AML-193 (cell line): ENCODE measurements at regions not wholly inside any gene's neighbourhood (a gene's known extent, or its start where the extent isn't known, plus 50 kb on each side); places are given as distances from the start of the nearest gene placed in this dataset.
"Not testable (repeated sequence)": the region's sequence is repeated elsewhere in the genome, so short reads cannot be mapped to it uniquely, and the experiment has no call there.

Experiments
- DNase-seq, 2 experiments: peaks; one replicate each; lab custom pipeline; 2025; lab: John Stamatoyannopoulos, UW

- DNase-seq: no peak
These were observed 1591.7 kb upstream of the ADGRL3 start for GRCh38 chr4:59608466-59608865.

GRCh38 chr4:59612235-59612634 lies 1587.9 kb upstream of the ADGRL3 start:
- peak in 1 of 2 experiments; percentile 7 for DNase-seq

GRCh38 chr4:59615316-59615715 lies 1584.8 kb upstream of the ADGRL3 start:
- DNase-seq: no peak

DNA sequence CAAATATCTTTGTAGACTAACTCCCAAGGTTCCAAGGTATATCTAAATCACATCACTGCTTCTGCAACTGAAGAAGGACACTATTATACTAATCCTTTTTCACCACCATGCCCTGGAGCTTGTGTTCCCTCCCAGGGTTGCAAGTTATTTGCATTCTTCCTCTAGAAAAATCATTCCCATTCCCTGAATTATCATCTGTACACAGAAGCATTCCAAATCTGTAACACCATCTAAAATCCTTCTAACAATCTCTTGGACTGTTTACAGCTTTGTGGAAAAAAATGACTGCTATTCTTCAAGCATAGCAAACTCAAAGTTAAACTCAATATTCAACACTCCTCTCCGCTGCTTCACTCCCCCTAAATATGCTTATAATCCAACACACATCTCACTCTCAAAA lies 1570.8 kb upstream of the ADGRL3 start:
- DNase-seq: no peak

DNA sequence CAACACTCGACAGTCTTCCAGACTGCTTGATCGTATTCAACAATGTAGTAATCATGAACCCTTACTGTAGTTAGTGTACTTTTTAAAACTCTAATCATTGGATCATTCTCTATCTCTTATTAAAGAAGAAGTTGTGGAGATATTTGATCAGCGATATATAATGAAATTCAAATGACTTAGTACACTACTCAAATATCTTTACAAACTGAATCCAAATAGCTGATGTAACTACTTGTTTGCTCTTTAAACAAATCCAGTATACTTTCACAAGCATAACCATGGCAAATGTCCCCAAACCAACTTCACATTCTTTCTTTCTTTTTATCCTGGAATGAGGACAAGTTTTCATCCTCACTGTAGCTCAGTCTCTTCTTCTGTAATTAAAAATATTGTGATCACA lies 1569.9 kb upstream of the ADGRL3 start:
- no peak for DNase-seq

DNA sequence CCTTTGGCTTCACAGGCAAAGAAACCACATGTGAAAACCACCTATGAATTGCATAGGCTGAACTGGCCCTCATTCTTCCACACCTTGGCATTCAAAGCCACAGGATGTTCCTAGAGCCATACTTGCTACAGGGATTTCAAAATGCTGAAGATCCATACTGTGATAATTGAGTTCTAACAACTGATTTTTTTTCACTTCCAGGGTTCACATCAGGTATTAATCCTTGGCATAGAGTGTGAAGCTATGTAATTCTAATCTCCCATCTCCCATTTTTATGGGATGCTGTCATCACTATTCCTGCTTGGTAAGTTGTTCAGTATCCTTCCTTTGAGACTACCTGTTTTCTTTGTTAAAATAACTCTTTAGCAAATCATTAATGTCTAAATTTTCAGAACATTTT lies 1569.2 kb upstream of the ADGRL3 start:
- no peak for DNase-seq

- no peak for DNase-seq
These were observed 1562.5 kb upstream of the ADGRL3 start for GRCh38 chr4:59637596-59637995.

DNA sequence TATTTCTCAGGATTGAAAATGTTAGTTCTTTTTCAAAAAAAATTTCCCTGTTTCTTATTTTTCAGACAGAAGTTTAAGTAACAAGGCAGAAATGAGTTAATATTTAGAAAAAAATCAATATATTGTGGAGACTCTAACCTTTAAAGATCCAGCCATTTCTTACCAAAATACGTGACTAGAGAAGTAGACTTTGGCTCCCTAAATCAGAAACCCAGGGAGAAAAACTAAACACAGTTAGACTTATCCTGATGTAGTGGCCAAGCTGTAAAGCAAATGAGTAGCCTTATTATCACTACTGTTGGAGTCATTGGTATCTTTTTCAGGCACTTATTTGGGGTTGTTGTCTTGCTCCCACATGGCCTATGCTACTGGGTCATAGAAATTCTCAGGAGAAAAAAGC lies 1556.4 kb upstream of the ADGRL3 start:
- DNase-seq: no peak

- DNase-seq: no peak
These were observed 1555.4 kb upstream of the ADGRL3 start for GRCh38 chr4:59644765-59645164.

GRCh38 chr4:59646082-59646481 lies 1554.0 kb upstream of the ADGRL3 start:
- no peak for DNase-seq

DNA sequence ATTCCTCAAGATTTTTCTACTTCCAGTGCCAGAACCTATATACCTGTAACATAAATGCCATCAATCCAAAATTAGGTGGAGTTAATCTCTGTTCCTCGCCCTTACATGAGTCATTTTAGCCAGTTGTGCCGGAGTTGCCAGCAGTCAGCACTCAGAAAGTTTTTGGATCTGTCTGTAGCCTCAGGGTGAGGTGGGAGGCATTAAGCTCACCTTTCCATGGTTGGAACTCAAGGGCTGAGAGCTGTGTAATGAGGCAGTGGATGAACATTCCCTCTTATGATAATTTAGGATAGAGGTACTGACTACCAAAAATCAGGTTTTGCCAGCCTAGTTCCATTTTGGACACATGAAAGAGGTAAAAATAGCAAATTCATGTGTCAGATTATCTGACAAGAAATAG lies 1553.1 kb upstream of the ADGRL3 start:
- DNase-seq: no peak

DNA sequence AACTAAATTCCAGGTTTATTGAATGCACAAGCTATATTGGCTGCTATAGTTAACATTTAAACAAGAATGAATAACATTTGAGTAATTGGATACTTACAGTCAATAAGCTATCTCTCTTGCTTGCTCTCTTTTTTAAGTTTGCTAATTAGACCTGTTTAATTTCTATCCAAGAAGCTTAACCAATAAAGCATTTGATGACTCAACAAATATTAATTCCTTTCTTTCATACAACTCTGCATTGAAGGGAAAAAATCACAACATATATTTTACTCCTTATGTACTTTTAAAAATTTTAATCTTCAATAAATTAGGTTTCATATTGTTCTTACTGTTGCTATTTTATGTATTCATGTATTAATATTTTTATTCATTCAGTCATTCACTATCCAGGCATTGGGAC lies 1552.6 kb upstream of the ADGRL3 start:
- no peak for DNase-seq

- DNase-seq: no peak
These were observed 1549.3 kb upstream of the ADGRL3 start for GRCh38 chr4:59650861-59651260.

- DNase-seq: no peak
These were observed 1544.1 kb upstream of the ADGRL3 start for GRCh38 chr4:59655996-59656395.

- DNase-seq: no peak
These were observed 1535.4 kb upstream of the ADGRL3 start for GRCh38 chr4:59664771-59665170.

DNA sequence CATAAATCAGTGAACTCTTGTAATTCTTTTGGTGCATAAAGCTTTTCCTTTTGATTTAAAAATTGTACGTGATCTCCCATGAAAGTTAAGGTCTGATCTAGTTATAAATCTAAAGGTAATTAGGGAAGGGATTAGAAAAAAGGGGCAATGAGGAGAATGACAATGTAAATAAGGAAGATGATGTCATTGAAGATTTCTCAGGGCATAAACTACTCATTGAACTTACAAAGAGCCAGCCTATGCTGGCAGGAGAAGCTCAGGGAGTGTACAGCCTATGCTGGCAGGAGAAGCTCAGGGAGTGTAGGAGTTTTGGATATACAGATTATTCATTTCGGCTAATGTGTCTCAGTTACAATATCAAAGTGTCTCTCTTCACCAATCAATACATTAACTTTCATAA lies 1533.5 kb upstream of the ADGRL3 start:
- DNase-seq: no peak

DNA sequence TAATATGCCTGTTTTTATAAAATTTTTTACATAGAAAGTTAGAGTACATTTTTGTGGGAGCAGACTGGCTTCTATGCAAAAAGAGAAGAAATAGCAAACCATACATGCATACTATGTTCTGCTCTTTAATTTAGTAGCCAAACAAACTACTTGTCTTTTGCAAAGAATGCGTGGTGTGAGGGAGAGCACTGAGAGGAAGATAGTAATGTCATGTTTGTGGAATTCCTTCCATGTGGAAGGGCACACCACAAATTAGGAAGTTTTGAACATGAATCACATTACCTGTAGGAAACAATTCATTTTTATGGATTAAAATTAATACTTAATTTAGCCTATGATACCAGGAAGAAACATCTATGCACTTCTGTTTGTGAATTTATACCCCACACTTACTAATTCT lies 1529.1 kb upstream of the ADGRL3 start:
- no peak for DNase-seq

DNA sequence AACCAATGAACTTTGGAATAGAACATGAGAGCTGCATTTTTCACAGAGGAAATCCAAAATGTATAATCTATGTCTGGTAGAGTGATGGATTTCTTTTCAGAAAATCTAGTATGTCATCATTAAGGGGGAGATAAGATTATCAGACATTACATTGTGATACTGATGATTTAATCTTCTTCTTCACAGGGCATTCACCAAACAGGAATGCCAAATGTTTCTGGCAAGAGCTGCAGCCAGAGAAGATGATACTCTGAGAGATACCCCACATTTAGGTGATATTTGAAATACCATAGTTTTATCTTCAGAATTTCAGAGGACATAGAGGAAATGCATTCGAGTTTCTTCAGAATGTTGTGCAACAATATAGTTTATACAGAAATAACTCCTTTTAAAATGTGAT lies 1523.7 kb upstream of the ADGRL3 start:
- no peak for DNase-seq

DNA sequence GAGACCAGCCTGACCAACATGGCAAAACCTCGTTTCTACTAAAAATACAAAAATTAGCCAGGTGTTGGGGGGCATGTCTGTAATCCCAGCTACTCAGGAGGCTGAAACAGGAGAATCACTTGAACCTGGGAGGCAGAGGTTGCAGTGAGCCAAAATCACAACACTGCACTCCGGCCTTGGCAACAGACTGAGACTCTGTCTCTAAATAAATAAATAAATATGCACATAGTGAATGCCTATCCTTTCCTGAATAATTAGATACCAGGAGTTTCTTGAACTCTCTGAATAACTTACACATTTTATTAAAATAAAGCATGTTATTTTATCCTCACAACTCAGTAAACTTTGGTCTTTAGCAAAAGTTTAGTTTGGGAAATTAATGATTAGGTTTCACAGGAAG lies 1523.1 kb upstream of the ADGRL3 start:
- not testable (repeated sequence) for DNase-seq

DNA sequence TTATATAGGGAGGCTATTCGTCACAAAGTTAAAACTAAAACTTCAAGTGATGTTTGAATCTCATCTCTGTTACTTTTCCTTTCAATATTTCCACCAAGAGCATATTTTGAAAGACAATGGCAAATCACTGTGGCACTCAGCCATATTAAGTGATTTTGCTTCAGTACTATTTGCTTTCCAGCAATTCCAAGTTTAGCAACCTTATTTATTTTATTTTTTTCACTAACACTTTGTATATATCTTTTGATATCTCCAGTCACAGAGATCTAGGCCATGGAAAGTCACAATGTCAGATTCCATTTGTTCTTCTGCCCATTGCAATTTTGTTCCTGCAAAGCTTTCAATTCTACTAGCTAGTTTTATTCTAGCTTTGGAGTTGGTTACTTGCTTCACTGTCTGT lies 1514.5 kb upstream of the ADGRL3 start:
- DNase-seq: no peak

DNA sequence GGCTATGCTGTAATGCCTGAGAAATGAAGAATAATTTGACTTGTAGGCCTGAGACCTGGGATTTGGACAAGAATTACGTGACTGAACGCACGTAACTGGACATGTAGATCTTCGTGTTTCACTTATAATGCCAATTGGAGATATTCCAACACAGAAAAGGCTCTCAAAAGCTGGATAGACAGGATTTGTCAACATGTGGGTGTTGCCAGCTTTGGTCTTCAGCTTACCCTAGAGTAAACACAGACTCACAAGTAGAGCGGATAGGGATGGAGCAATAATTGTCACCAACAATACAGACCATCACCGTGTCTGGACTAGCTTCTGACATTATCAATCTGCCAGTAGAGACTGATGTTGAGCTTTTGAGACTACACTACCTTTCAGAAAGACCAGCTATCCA lies 1511.0 kb upstream of the ADGRL3 start:
- no peak for DNase-seq

GRCh38 chr4:59695355-59696053 lies 1504.6 kb upstream of the ADGRL3 start:
- DNase-seq: no peak

GRCh38 chr4:59698041-59698440 lies 1502.1 kb upstream of the ADGRL3 start:
- peak in 1 of 2 experiments; percentile 9 for DNase-seq

GRCh38 chr4:59700651-59701050 lies 1499.5 kb upstream of the ADGRL3 start:
- no peak for DNase-seq

DNA sequence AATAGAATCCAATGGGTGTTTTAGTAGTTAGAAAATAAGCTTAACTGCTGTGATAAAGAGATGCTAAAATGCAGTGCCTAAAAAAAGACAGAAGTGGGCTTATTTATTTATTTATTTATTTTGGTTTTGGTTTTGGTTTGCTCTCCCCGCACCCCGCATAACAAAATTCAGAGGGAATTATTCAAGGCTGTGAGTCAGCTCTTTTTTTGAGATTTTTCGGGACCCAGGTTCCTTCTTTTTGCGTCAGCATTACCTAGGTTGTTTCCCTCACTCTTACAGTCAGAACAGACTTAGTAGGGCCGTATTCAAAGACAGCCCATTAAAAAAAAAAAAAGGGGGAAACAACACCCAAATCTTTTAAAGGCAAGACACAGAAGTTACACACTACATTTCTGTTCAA lies 1495.5 kb upstream of the ADGRL3 start:
- DNase-seq: no peak
